Lower leg skin (tissue), 3 donors: ENCODE measurements at regions not wholly inside any gene's neighbourhood (a gene's known extent, or its start where the extent isn't known, plus 50 kb on each side); places are given as distances from the start of the nearest gene placed in this dataset.

ENCODE experiments used
- CTCF ChIP-seq, 3 donors: fragments of 450-650 bp; IDR thresholded peaks; one replicate each; pipeline ENCODE4 v1.5.1; 2016; ENCODE audit warnings: antibody characterized with exemption in 3 of 3, mild to moderate bottlenecking in 3 of 3, moderate library complexity in 2 of 3
- POLR2A ChIP-seq, 2 donors: fragments of 450-650 bp; IDR thresholded peaks; one replicate each; pipeline ENCODE4 v1.6.1; 2016 to 2017; ENCODE audit warnings: antibody characterized with exemption in 2 of 2, mild to moderate bottlenecking in 1 of 2, moderate library complexity in 1 of 2

GRCh38 chr7:68724965-68725364, 873.3 kb upstream of the AUTS2 start:
- no peak for TF ChIP-seq CTCF (IDR thresholded peaks at IDR 0.05)
- TF ChIP-seq POLR2A (IDR thresholded peaks at IDR 0.05), result no peak
